CD8-positive, alpha-beta memory T cell (primary cell): ENCODE measurements at regions not wholly inside any gene's neighbourhood (a gene's known extent, or its start where the extent isn't known, plus 50 kb on each side); places are given as distances from the start of the nearest gene placed in this dataset.

Source experiments
- CTCF ChIA-PET: fragments of 350-600 bp; sonication (Branson Sonifier 250); formaldehyde crosslinking; loops from one replicate; lab custom pipeline; 2021; ENCODE audit warnings: antibody characterized with exemption; lab: Charles Lee
- POLR2A ChIA-PET: fragments of 350-600 bp; sonication (Branson Sonifier 250); formaldehyde crosslinking; loops from one replicate; lab custom pipeline; 2021; ENCODE audit warnings: antibody characterized with exemption; lab: Charles Lee
- DNase-seq, 5 donors: peaks; one replicate each; pipeline versions ENCODE4 v3.0.0 to v3.0.0-alpha.2; 2020 to 2022; ENCODE audit warnings: mixed read lengths in 1 of 5
- H3K27ac ChIP-seq: one replicate; pipeline ENCODE4 v1.7.0; 2013; ENCODE audit warnings: low read depth, mild to moderate bottlenecking, low read length, moderate library complexity
- H3K27me3 ChIP-seq: 2 replicates; pipeline ENCODE4 v1.7.0; 2013; ENCODE audit warnings: low read length, mild to moderate bottlenecking; ENCODE audit not compliant: insufficient read depth, poor library complexity, severe bottlenecking
- H3K36me3 ChIP-seq: 2 replicates; pipeline ENCODE4 v1.7.0; 2013; ENCODE audit warnings: mild to moderate bottlenecking, low read length, moderate library complexity; ENCODE audit not compliant: insufficient read depth
- H3K4me1 ChIP-seq: 2 replicates; pipeline ENCODE4 v1.7.0; 2013; ENCODE audit warnings: mild to moderate bottlenecking, low read length, moderate library complexity; ENCODE audit not compliant: insufficient read depth
- H3K4me3 ChIP-seq: 2 replicates; pipeline ENCODE4 v1.7.0; 2013; ENCODE audit warnings: mild to moderate bottlenecking, low read length
- H3K9me3 ChIP-seq: 2 replicates; pipeline ENCODE4 v1.7.0; 2013; ENCODE audit warnings: mild to moderate bottlenecking, low read length
- H3K27ac Mint-ChIP-seq, 8 donors: one replicate each; pipeline ENCODE4 v1.8.0; 2020 to 2021; ENCODE audit warnings: mixed read lengths in 8 of 8, mild to moderate bottlenecking in 6 of 8, inconsistent platforms in 3 of 8, moderate library complexity in 3 of 8
- H3K27me3 Mint-ChIP-seq, 2 donors: one replicate each; pipeline ENCODE4 v1.8.0; 2020 to 2021; ENCODE audit warnings: mixed read lengths in 2 of 2, mild to moderate bottlenecking in 1 of 2, moderate library complexity in 1 of 2
- H3K36me3 Mint-ChIP-seq, 3 donors: one replicate each; pipeline ENCODE4 v1.8.0; 2020 to 2021; ENCODE audit warnings: mixed read lengths in 3 of 3, inconsistent platforms in 1 of 3, mild to moderate bottlenecking in 1 of 3
- H3K4me1 Mint-ChIP-seq, 3 donors: one replicate each; pipeline ENCODE4 v1.8.0; 2020 to 2021; ENCODE audit warnings: mixed read lengths in 3 of 3, inconsistent platforms in 1 of 3, mild to moderate bottlenecking in 1 of 3
- H3K4me3 Mint-ChIP-seq, 7 donors: one replicate each; pipeline ENCODE4 v1.8.0; 2020 to 2021; ENCODE audit warnings: mixed read lengths in 7 of 7, mild to moderate bottlenecking in 6 of 7, moderate library complexity in 4 of 7, inconsistent platforms in 2 of 7
- H3K9me3 Mint-ChIP-seq, 5 donors: one replicate each; pipeline ENCODE4 v1.8.0; 2020 to 2022; ENCODE audit warnings: mixed read lengths in 5 of 5, mild to moderate bottlenecking in 3 of 5, moderate library complexity in 2 of 5, inconsistent platforms in 1 of 5

- no peaks in the 10 kb centered on the region for H3K27me3 Mint-ChIP-seq
Measured at GRCh38 chr4:75248770-75249407, 265.3 kb downstream of the RCHY1 start.

GRCh38 chr4:75244325-75244724 is 269.9 kb downstream of the RCHY1 start:
- Mint-ChIP-seq H3K36me3 (no peaks in the 10 kb centered on the region), H3K27ac (no peak overlapping the region), H3K4me3 (no peak overlapping the region), H3K27me3 (no peaks in the 10 kb centered on the region), H3K4me1 (no peaks in the 10 kb centered on the region), H3K9me3 (peaks cover under 1 to 5% (median 2%) of the 10 kb centered on the region in 5 donors)
- Histone ChIP-seq H3K4me3 (no peak overlapping the region), H3K4me1 (no peaks in the 10 kb centered on the region), H3K9me3 (no peaks in the 10 kb centered on the region), H3K27ac (no peak overlapping the region), H3K36me3 (no peaks in the 10 kb centered on the region), H3K27me3 (no peaks in the 10 kb centered on the region)
- DNase-seq = no peak
- CTCF ChIA-PET = no interaction called here
- POLR2A ChIA-PET = no interaction called here

More at GRCh38 chr4:75248770-75249407, 265.3 kb downstream of the RCHY1 start:
- no peak overlapping the region for H3K4me3 ChIP-seq
- Mint-ChIP-seq H3K9me3 (peaks cover 0 to 5% (median 2%) of the 10 kb centered on the region in 5 donors), H3K27ac (no peak overlapping the region), H3K36me3 (no peaks in the 10 kb centered on the region), H3K4me3 (no peak overlapping the region), H3K4me1 (no peaks in the 10 kb centered on the region)
- CTCF ChIA-PET = no interaction called here
- H3K36me3 ChIP-seq = no peaks in the 10 kb centered on the region
- no peaks in the 10 kb centered on the region for H3K27me3 ChIP-seq
- no peak overlapping the region for H3K27ac ChIP-seq
- POLR2A ChIA-PET = no interaction called here
- DNase-seq = no peak
- no peaks in the 10 kb centered on the region for H3K9me3 ChIP-seq
- no peaks in the 10 kb centered on the region for H3K4me1 ChIP-seq

GRCh38 chr4:75243570-75243969 is 270.6 kb downstream of the RCHY1 start:
- CTCF ChIA-PET = no interaction called here
- no peaks in the 10 kb centered on the region for H3K9me3 ChIP-seq
- H3K4me3 ChIP-seq = no peak overlapping the region
- no peak for DNase-seq
- H3K27ac ChIP-seq = no peak overlapping the region
- Mint-ChIP-seq H3K4me1 (no peaks in the 10 kb centered on the region), H3K36me3 (no peaks in the 10 kb centered on the region), H3K4me3 (no peak overlapping the region), H3K9me3 (peaks cover 1 to 8% (median 5%) of the 10 kb centered on the region in 5 donors), H3K27ac (no peak overlapping the region), H3K27me3 (no peaks in the 10 kb centered on the region)
- POLR2A ChIA-PET = no interaction called here
- H3K4me1 ChIP-seq = no peaks in the 10 kb centered on the region
- H3K36me3 ChIP-seq = no peaks in the 10 kb centered on the region
- no peaks in the 10 kb centered on the region for H3K27me3 ChIP-seq

- H3K27ac Mint-ChIP-seq = no peak overlapping the region
- peaks cover 0 to 1% of the 10 kb centered on the region in 2 donors for H3K27me3 Mint-ChIP-seq
- ChIA-PET POLR2A (no interaction called here), CTCF (no interaction called here)
- Histone ChIP-seq H3K4me1 (no peaks in the 10 kb centered on the region), H3K9me3 (no peaks in the 10 kb centered on the region), H3K27me3 (no peaks in the 10 kb centered on the region), H3K36me3 (no peaks in the 10 kb centered on the region), H3K4me3 (no peak overlapping the region), H3K27ac (no peak overlapping the region)
- no peak for DNase-seq
- H3K4me3 Mint-ChIP-seq = no peak overlapping the region
- no peaks in the 10 kb centered on the region for H3K36me3 Mint-ChIP-seq
- no peaks in the 10 kb centered on the region for H3K4me1 Mint-ChIP-seq
- H3K9me3 Mint-ChIP-seq = peaks cover 0 to 8% (median 5%) of the 10 kb centered on the region in 5 donors
Measured at GRCh38 chr4:75235359-75235951, 278.7 kb downstream of the RCHY1 start.

GRCh38 chr4:75232546-75232945 is 281.7 kb downstream of the RCHY1 start:
- no peaks in the 10 kb centered on the region for H3K27me3 ChIP-seq

GRCh38 chr4:75229806-75230570 is 284.2 kb downstream of the RCHY1 start:
- Histone ChIP-seq H3K36me3 (no peaks in the 10 kb centered on the region), H3K27ac (no peak overlapping the region), H3K9me3 (no peaks in the 10 kb centered on the region), H3K27me3 (no peaks in the 10 kb centered on the region), H3K4me1 (no peaks in the 10 kb centered on the region), H3K4me3 (no peak overlapping the region)
- no peak for DNase-seq
- Mint-ChIP-seq H3K27ac (no peak overlapping the region), H3K9me3 (peaks cover 0 to 11% (median 6%) of the 10 kb centered on the region in 5 donors), H3K27me3 (peaks cover 0 to 1% of the 10 kb centered on the region in 2 donors), H3K36me3 (no peaks in the 10 kb centered on the region), H3K4me3 (no peak overlapping the region), H3K4me1 (no peaks in the 10 kb centered on the region)
- ChIA-PET CTCF (no interaction called here), POLR2A (no interaction called here)

More at GRCh38 chr4:75232546-75232945, 281.7 kb downstream of the RCHY1 start:
- Mint-ChIP-seq H3K27ac (no peak overlapping the region), H3K4me3 (no peak overlapping the region), H3K27me3 (peaks cover 0 to 1% of the 10 kb centered on the region in 2 donors), H3K4me1 (no peaks in the 10 kb centered on the region), H3K36me3 (no peaks in the 10 kb centered on the region), H3K9me3 (peaks cover 0 to 7% (median 0%) of the 10 kb centered on the region in 5 donors)
- H3K9me3 ChIP-seq = no peaks in the 10 kb centered on the region
- H3K4me1 ChIP-seq = no peaks in the 10 kb centered on the region
- ChIA-PET POLR2A (no interaction called here), CTCF (no interaction called here)
- no peak overlapping the region for H3K27ac ChIP-seq
- no peak for DNase-seq
- no peaks in the 10 kb centered on the region for H3K36me3 ChIP-seq
- H3K4me3 ChIP-seq = no peak overlapping the region

- Mint-ChIP-seq H3K27ac (no peak overlapping the region), H3K27me3 (peaks cover 0 to 3% of the 10 kb centered on the region in 2 donors), H3K36me3 (no peaks in the 10 kb centered on the region), H3K9me3 (peaks cover 0 to 8% (median 7%) of the 10 kb centered on the region in 5 donors), H3K4me3 (no peak overlapping the region), H3K4me1 (no peaks in the 10 kb centered on the region)
- no peak for DNase-seq
- POLR2A ChIA-PET = no interaction called here
- no peak overlapping the region for H3K27ac ChIP-seq
- no peaks in the 10 kb centered on the region for H3K4me1 ChIP-seq
- H3K27me3 ChIP-seq = no peaks in the 10 kb centered on the region
- CTCF ChIA-PET = no interaction called here
- no peaks in the 10 kb centered on the region for H3K9me3 ChIP-seq
- H3K4me3 ChIP-seq = no peak overlapping the region
- H3K36me3 ChIP-seq = no peaks in the 10 kb centered on the region
Measured at GRCh38 chr4:75213480-75213879, 280.6 kb downstream of the PARM1 start.

- CTCF ChIA-PET = no interaction called here
Measured at GRCh38 chr4:75211422-75211821, 278.5 kb downstream of the PARM1 start.

More at GRCh38 chr4:75211422-75211821, 278.5 kb downstream of the PARM1 start:
- POLR2A ChIA-PET = no interaction called here
- Histone ChIP-seq H3K36me3 (no peaks in the 10 kb centered on the region), H3K27me3 (no peaks in the 10 kb centered on the region), H3K4me1 (no peaks in the 10 kb centered on the region), H3K27ac (no peak overlapping the region), H3K4me3 (no peak overlapping the region), H3K9me3 (no peaks in the 10 kb centered on the region)
- Mint-ChIP-seq H3K4me3 (no peak overlapping the region), H3K36me3 (no peaks in the 10 kb centered on the region), H3K27me3 (peaks cover 0 to 3% of the 10 kb centered on the region in 2 donors), H3K27ac (no peak overlapping the region), H3K9me3 (peaks cover 0 to 8% (median 3%) of the 10 kb centered on the region in 5 donors), H3K4me1 (no peaks in the 10 kb centered on the region)
- DNase-seq = no peak
